Common myeloid progenitor, CD34-positive (primary cell): ENCODE measurements at regions not wholly inside any gene's neighbourhood (a gene's known extent, or its start where the extent isn't known, plus 50 kb on each side); places are given as distances from the start of the nearest gene placed in this dataset.
A peak's percentile ranks its signal among the peaks of the same experiment; 100 is the strongest.

ENCODE experiments used
- CTCF ChIA-PET: fragments of 350-600 bp; sonication (Branson Sonifier 250); formaldehyde crosslinking; loops from one replicate; lab custom pipeline; 2021; ENCODE audit warnings: antibody characterized with exemption; lab: Charles Lee
- POLR2A ChIA-PET: fragments of 350-600 bp; sonication (Branson Sonifier 250); formaldehyde crosslinking; loops from one replicate; lab custom pipeline; 2021; ENCODE audit warnings: antibody characterized with exemption; lab: Charles Lee
- DNase-seq, 3 donors: peaks; one replicate each; pipeline versions ENCODE4 v3.0.0 to v3.0.0-alpha.2; 2013
- H3K27ac ChIP-seq, 2 experiments: 1 replicate in 1 of 2; 2 replicates in 1 of 2; pipeline ENCODE4 v1.7.0; 2013; ENCODE audit warnings: inconsistent platforms in 2 of 2, low read length in 2 of 2, mild to moderate bottlenecking in 2 of 2, low read depth in 1 of 2, moderate library complexity in 1 of 2; ENCODE audit not compliant: severe bottlenecking in 2 of 2, insufficient read depth in 1 of 2, poor library complexity in 1 of 2
- H3K27me3 ChIP-seq, 5 experiments: replicated peaks in 2 of 5; 1 replicate in 3 of 5; 2 replicates in 2 of 5; pipeline versions ENCODE4 v1.6.1 to v1.7.0; 2013; ENCODE audit warnings: low read length in 4 of 5, mild to moderate bottlenecking in 2 of 5, moderate library complexity in 2 of 5, inconsistent platforms in 1 of 5; ENCODE audit not compliant: insufficient read depth in 5 of 5, control insufficient read depth in 4 of 5
- H3K36me3 ChIP-seq, 4 experiments: 1 replicate in 2 of 4; 2 replicates in 2 of 4; pipeline versions ENCODE4 v1.6.1 to v1.7.0; 2013; ENCODE audit warnings: low read length in 3 of 4, control low read depth in 1 of 4, mild to moderate bottlenecking in 1 of 4; ENCODE audit not compliant: control insufficient read depth in 4 of 4, insufficient read depth in 4 of 4
- H3K4me1 ChIP-seq, 4 experiments: 1 replicate in 3 of 4; 2 replicates in 1 of 4; pipeline versions ENCODE4 v1.6.1 to v1.7.1; 2013; ENCODE audit warnings: low read length in 3 of 4, mild to moderate bottlenecking in 3 of 4, control low read depth in 1 of 4, inconsistent platforms in 1 of 4, moderate library complexity in 1 of 4; ENCODE audit not compliant: control insufficient read depth in 4 of 4, insufficient read depth in 4 of 4; ENCODE audit errors: control extremely low read depth in 1 of 4
- H3K4me3 ChIP-seq, 7 experiments: 1 replicate in 4 of 7; 2 replicates in 3 of 7; pipeline versions ENCODE4 v1.5.1 to v1.7.0; 2013; ENCODE audit warnings: mild to moderate bottlenecking in 7 of 7, low read length in 6 of 7, moderate library complexity in 6 of 7, inconsistent platforms in 2 of 7, low read depth in 2 of 7, control low read depth in 1 of 7; ENCODE audit not compliant: insufficient read depth in 4 of 7, control insufficient read depth in 1 of 7; ENCODE audit errors: extremely low read depth in 1 of 7
- H3K9me3 ChIP-seq, 5 experiments: 1 replicate in 4 of 5; 2 replicates in 1 of 5; pipeline versions ENCODE4 v1.6.1 to v1.7.1; 2013; ENCODE audit warnings: low read length in 4 of 5, mild to moderate bottlenecking in 2 of 5, inconsistent platforms in 1 of 5, low read depth in 1 of 5, moderate library complexity in 1 of 5; ENCODE audit not compliant: control insufficient read depth in 4 of 5, insufficient read depth in 2 of 5; ENCODE audit errors: control extremely low read depth in 1 of 5
- WGBS: methylation state at CpG from one replicate; pipeline ENCODE4 v1.1.5; 2013; ENCODE audit not compliant: insufficient coverage; 5-methylcytosine and 5-hydroxymethylcytosine counted together

- no peak overlapping the region for H3K4me3 ChIP-seq
- H3K27ac ChIP-seq = no peak overlapping the region
- WGBS = 53% methylated on average over 4 of the region's 6 CpGs
- ChIA-PET CTCF (interaction anchor here (0.8 kb wide), 1 partner anchor 390 kb away, joined by 3 read pairs; no protein-coding TSS in a partner anchor), POLR2A (interaction anchor here (0.6 kb wide), 1 partner anchor 381 kb away, joined by 3 read pairs; the partner anchor contains the start of gene CITED2)
- no peak for DNase-seq
- no peaks in the 10 kb centered on the region for H3K36me3 ChIP-seq
- no peaks in the 10 kb centered on the region for H3K27me3 ChIP-seq
- no peaks in the 10 kb centered on the region for H3K9me3 ChIP-seq
- no peaks in the 10 kb centered on the region for H3K4me1 ChIP-seq
Measured at GRCh38 chr6:139754898-139755775, 380.7 kb upstream of the CITED2 start.

GRCh38 chr6:139753198-139753861, 378.9 kb upstream of the CITED2 start:
- H3K4me1 ChIP-seq = no peaks in the 10 kb centered on the region
- WGBS = 100% methylated on average over 1 of the region's 4 CpGs
- CTCF ChIA-PET = interaction anchor here (0.6 kb wide), 1 partner anchor 531 kb away, joined by 3 read pairs; no protein-coding TSS in a partner anchor

GRCh38 chr6:139752086-139752485, 377.6 kb upstream of the CITED2 start:
- Histone ChIP-seq H3K27ac (no peak overlapping the region), H3K4me1 (peaks cover 0 to under 1% (median 0%) of the 10 kb centered on the region in 4 experiments), H3K36me3 (no peaks in the 10 kb centered on the region), H3K4me3 (no peak overlapping the region), H3K27me3 (no peaks in the 10 kb centered on the region), H3K9me3 (no peaks in the 10 kb centered on the region)
- POLR2A ChIA-PET = no interaction called here
- CTCF ChIA-PET = no interaction called here
- no peak for DNase-seq
- no CpG with 5 or more reads among the region's 2 CpGs for WGBS

More at GRCh38 chr6:139753198-139753861, 378.9 kb upstream of the CITED2 start:
- DNase-seq = no peak
- Histone ChIP-seq H3K9me3 (no peaks in the 10 kb centered on the region), H3K4me3 (no peak overlapping the region), H3K36me3 (no peaks in the 10 kb centered on the region), H3K27ac (no peak overlapping the region), H3K27me3 (no peaks in the 10 kb centered on the region)
- POLR2A ChIA-PET = interaction anchor here (0.6 kb wide), 1 partner anchor 14 kb away, joined by 4 read pairs; no protein-coding TSS in a partner anchor

- no peak overlapping the region for H3K4me3 ChIP-seq
- no peak for DNase-seq
- CTCF ChIA-PET = no interaction called here
- no peaks in the 10 kb centered on the region for H3K9me3 ChIP-seq
- H3K27ac ChIP-seq = no peak overlapping the region
- no peaks in the 10 kb centered on the region for H3K36me3 ChIP-seq
- POLR2A ChIA-PET = no interaction called here
- 100% methylated on average over 2 of the region's 3 CpGs for WGBS
- H3K4me1 ChIP-seq = peaks cover 0 to 2% (median 0%) of the 10 kb centered on the region in 4 experiments
- H3K27me3 ChIP-seq = no peaks in the 10 kb centered on the region
Measured at GRCh38 chr6:139751179-139751578, 376.7 kb upstream of the CITED2 start.

- H3K4me3 ChIP-seq = no peak overlapping the region
- H3K27me3 ChIP-seq = no peaks in the 10 kb centered on the region
- WGBS = 13% methylated on average over 3 of the region's 5 CpGs
- peaks cover 0 to 2% (median 0%) of the 10 kb centered on the region in 4 experiments for H3K4me1 ChIP-seq
- DNase-seq = peak in 1 of 3 donors; percentile 17
- ChIA-PET POLR2A (no interaction called here), CTCF (no interaction called here)
- no peaks in the 10 kb centered on the region for H3K9me3 ChIP-seq
- H3K36me3 ChIP-seq = no peaks in the 10 kb centered on the region
- H3K27ac ChIP-seq = no peak overlapping the region
Measured at GRCh38 chr6:139748353-139749146, 374.1 kb upstream of the CITED2 start.

- Histone ChIP-seq H3K36me3 (no peaks in the 10 kb centered on the region), H3K27me3 (no peaks in the 10 kb centered on the region), H3K9me3 (no peaks in the 10 kb centered on the region), H3K4me3 (no peak overlapping the region), H3K27ac (no peak overlapping the region), H3K4me1 (peaks cover 0 to 2% (median 0%) of the 10 kb centered on the region in 4 experiments)
- DNase-seq = no peak
- WGBS = 85% methylated on average over 5 of the region's 5 CpGs
- ChIA-PET CTCF (no interaction called here), POLR2A (no interaction called here)
Measured at GRCh38 chr6:139747154-139747553, 372.7 kb upstream of the CITED2 start.
